ENCODE measurements at regions not wholly inside any gene's neighbourhood (a gene's known extent, or its start where the extent isn't known, plus 50 kb on each side); places are given as distances from the start of the nearest gene placed in this dataset.

DNA sequence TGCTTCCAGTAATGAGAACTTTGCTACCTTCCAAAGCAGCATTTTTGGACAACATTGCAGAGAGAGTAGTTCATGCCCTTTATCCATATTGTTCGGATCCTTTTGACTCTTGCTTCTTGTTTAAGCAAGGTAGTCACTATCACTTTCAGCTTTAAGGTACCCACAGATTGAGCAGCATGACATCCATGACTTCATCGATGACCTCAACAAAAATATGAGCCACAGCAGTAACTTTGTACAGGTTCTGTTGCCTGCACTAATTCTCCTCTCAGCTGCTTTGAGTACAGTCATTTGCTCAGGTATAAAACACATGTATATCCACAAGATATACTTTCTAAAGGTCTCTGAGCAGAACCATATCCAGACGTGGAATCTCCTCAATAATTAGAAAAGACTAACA lies 546.3 kb downstream of the SOX6 start:
- H3K23ac ChIP-seq (ENCODE audit: low read length) = no peak overlapping the region
- no CpG with 5 or more reads among the region's 3 CpGs for WGBS (ENCODE audit: extremely low coverage, insufficient coverage, low lambda C conversion rate)
- H3K79me1 ChIP-seq (ENCODE audit: low read length) = no peaks in the 10 kb centered on the region
- H2AK5ac ChIP-seq (ENCODE audit: low read length) = no peak overlapping the region
- no peak overlapping the region for H3K4ac ChIP-seq (ENCODE audit: low read depth, low read length)
- H3K9ac ChIP-seq (ENCODE audit: low read length) = no peak overlapping the region
- no peak overlapping the region for H3K27ac ChIP-seq (ENCODE audit: low read depth, low read length)
- no peak overlapping the region for H3K4me3 ChIP-seq (ENCODE audit: low read length)
- H2BK15ac ChIP-seq (replicated peaks; ENCODE audit: low read depth) = no peak overlapping the region
- H2BK120ac ChIP-seq (ENCODE audit: low read depth, low read length) = no peak overlapping the region
- no peak overlapping the region for H4K8ac ChIP-seq (ENCODE audit: low read depth, low read length)
- no peaks in the 10 kb centered on the region for H3K36me3 ChIP-seq (ENCODE audit: control insufficient read depth, insufficient read depth, low read length)
- H3K56ac ChIP-seq (ENCODE audit: low read length) = no peak overlapping the region
- no peak overlapping the region for H2BK5ac ChIP-seq (ENCODE audit: low read length)
- DNase-seq = no peak
- no peak overlapping the region for H4K5ac ChIP-seq (ENCODE audit: low read length)
- H3K27me3 ChIP-seq (ENCODE audit: insufficient read depth, low read length, poor library complexity) = no peaks in the 10 kb centered on the region
- no peak overlapping the region for H3K18ac ChIP-seq (ENCODE audit: low read length)
- no peaks in the 10 kb centered on the region for H3K79me2 ChIP-seq (ENCODE audit: control insufficient read depth, insufficient read depth, low read length)
- H3K4me1 ChIP-seq (ENCODE audit: control insufficient read depth, low read depth, low read length) = peaks cover 6% of the 10 kb centered on the region
- H3K4me2 ChIP-seq (ENCODE audit: low read length) = no peak overlapping the region

DNA sequence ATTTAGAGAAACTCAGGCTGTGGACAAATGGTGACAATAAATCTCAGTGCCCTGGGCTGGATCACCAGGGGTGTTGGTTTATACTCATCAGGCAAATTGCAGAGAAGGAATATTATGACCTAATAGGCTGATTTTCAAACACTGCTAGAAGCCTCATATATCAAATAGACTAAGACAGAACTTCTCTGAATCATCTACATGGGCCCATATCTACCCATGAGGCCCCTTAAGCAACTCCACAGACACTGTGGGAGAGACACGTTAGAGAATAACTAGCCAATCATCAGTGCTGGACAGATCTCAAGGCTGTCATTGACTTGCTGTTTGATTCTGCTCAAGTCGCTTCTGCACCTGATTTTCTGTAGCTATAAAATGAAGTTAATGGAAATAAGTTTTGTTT lies 545.8 kb downstream of the SOX6 start:
- H3K4me2 ChIP-seq (ENCODE audit: low read length) = no peak overlapping the region
- H3K4ac ChIP-seq (ENCODE audit: low read depth, low read length) = no peak overlapping the region
- H3K23ac ChIP-seq (ENCODE audit: low read length) = no peak overlapping the region
- H3K9ac ChIP-seq (ENCODE audit: low read length) = no peak overlapping the region
- no peak overlapping the region for H2AK5ac ChIP-seq (ENCODE audit: low read length)
- H4K8ac ChIP-seq (ENCODE audit: low read depth, low read length) = no peak overlapping the region
- H3K18ac ChIP-seq (ENCODE audit: low read length) = no peak overlapping the region
- H3K27ac ChIP-seq (ENCODE audit: low read depth, low read length) = no peak overlapping the region
- no peak overlapping the region for H2BK5ac ChIP-seq (ENCODE audit: low read length)
- H3K4me3 ChIP-seq (ENCODE audit: low read length) = no peak overlapping the region
- H2BK15ac ChIP-seq (replicated peaks; ENCODE audit: low read depth) = no peak overlapping the region
- no peak overlapping the region for H3K56ac ChIP-seq (ENCODE audit: low read length)
- H3K79me2 ChIP-seq (ENCODE audit: control insufficient read depth, insufficient read depth, low read length) = no peaks in the 10 kb centered on the region
- no peaks in the 10 kb centered on the region for H3K79me1 ChIP-seq (ENCODE audit: low read length)
- WGBS (ENCODE audit: extremely low coverage, insufficient coverage, low lambda C conversion rate) = no CpG with 5 or more reads among the region's 2 CpGs
- peaks cover 6% of the 10 kb centered on the region for H3K4me1 ChIP-seq (ENCODE audit: control insufficient read depth, low read depth, low read length)
- H4K5ac ChIP-seq (ENCODE audit: low read length) = no peak overlapping the region
- H3K27me3 ChIP-seq (ENCODE audit: insufficient read depth, low read length, poor library complexity) = no peaks in the 10 kb centered on the region
- no peaks in the 10 kb centered on the region for H3K36me3 ChIP-seq (ENCODE audit: control insufficient read depth, insufficient read depth, low read length)
- no peak overlapping the region for H2BK120ac ChIP-seq (ENCODE audit: low read depth, low read length)
- no peak for DNase-seq

DNA sequence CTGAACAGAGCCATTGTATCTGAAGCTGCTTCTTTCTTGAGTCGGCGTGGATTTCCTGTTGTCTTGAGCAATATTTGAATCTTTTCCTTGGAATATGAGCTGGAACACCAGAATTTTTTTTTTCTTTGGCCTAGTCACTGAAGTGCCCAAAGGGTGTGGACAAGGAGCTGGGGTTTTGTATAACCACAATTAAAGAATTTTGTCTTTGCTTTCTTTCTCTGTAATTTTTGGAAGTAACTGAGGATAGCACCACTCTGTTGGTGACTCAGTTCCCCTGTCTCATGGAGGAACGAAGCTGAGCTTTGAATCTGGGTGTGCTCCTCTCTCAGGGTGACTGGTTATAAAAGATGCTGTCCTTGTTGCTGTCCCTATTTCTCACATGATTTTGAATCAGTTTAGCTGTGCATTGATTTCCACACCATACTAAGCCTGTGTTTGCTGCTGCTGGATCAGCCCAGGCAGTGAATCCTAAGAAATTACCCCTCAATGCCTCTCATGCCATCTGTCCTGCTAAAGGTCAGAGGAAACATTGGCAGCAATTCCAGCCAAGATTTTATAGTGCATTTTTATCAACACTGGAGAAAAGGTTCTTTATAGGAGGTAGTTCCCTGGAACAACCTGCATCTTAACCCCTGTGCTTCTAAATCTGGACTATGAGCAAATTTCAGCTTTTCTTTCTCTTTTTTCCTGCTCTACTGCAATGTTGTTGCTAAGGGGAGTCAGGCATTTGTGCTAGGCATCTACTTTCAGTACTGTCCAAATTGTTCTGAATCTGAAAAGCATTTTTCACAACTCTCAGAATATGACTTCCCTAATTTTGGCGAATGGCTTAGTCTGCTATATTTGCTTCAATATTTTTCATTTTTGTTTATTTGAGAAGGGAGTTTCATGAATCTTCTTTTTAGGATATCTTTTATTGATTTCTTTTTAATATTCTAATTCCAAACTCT lies 540.8 kb downstream of the SOX6 start:
- Histone ChIP-seq H2BK120ac (ENCODE audit: low read depth, low read length) (peak overlapping the region; percentile 28), H3K23ac (ENCODE audit: low read length) (no peak overlapping the region), H3K27me3 (ENCODE audit: insufficient read depth, low read length, poor library complexity) (no peaks in the 10 kb centered on the region), H3K79me1 (ENCODE audit: low read length) (no peaks in the 10 kb centered on the region), H4K8ac (ENCODE audit: low read depth, low read length) (no peak overlapping the region), H2AK5ac (ENCODE audit: low read length) (no peak overlapping the region), H3K36me3 (ENCODE audit: control insufficient read depth, insufficient read depth, low read length) (no peaks in the 10 kb centered on the region), H3K79me2 (ENCODE audit: control insufficient read depth, insufficient read depth, low read length) (no peaks in the 10 kb centered on the region), H3K4ac (ENCODE audit: low read depth, low read length) (no peak overlapping the region), H3K4me2 (ENCODE audit: low read length) (no peak overlapping the region), H2BK5ac (ENCODE audit: low read length) (no peak overlapping the region), H3K27ac (ENCODE audit: low read depth, low read length) (no peak overlapping the region), H3K56ac (ENCODE audit: low read length) (no peak overlapping the region), H2BK15ac (replicated peaks; ENCODE audit: low read depth) (no peak overlapping the region), H4K5ac (ENCODE audit: low read length) (no peak overlapping the region), H3K4me1 (ENCODE audit: control insufficient read depth, low read depth, low read length) (no peaks in the 10 kb centered on the region), H3K18ac (ENCODE audit: low read length) (no peak overlapping the region), H3K4me3 (ENCODE audit: low read length) (no peak overlapping the region), H3K9ac (ENCODE audit: low read length) (no peak overlapping the region)
- DNase-seq = no peak
- no CpG with 5 or more reads among the region's 4 CpGs for WGBS (ENCODE audit: extremely low coverage, insufficient coverage, low lambda C conversion rate)

DNA sequence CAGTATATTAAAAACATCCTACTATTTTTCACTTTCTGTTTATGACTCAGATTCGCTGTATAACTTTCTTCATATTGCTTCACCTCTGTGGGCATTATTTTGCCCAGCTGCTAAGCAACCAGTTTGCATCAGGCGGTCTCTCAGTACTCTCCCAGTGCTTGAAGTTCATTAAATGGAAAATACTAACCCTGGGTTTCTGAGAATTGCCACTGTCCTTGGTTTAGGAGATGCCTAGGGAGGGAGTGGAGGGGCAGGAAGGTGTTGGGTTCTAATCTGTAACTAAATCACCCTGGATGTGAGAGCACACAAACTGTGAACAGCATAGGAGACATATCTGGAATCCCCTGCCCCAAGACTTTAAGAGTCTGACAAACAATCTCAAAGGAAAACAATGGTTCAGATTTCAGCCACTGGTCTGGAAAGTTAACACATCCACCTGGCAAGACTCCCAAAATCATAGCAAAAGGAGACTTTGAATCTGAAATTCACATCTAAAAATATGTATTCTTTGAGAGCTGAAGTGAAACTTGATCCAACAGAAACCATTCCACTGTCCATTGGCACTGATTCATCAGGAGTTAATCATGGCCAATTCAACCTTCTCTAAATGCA lies 540.0 kb downstream of the SOX6 start:
- Histone ChIP-seq H3K27me3 (ENCODE audit: insufficient read depth, low read length, poor library complexity) (no peaks in the 10 kb centered on the region), H2BK15ac (replicated peaks; ENCODE audit: low read depth) (no peak overlapping the region), H3K79me2 (ENCODE audit: control insufficient read depth, insufficient read depth, low read length) (no peaks in the 10 kb centered on the region), H3K4me1 (ENCODE audit: control insufficient read depth, low read depth, low read length) (no peaks in the 10 kb centered on the region), H2BK120ac (ENCODE audit: low read depth, low read length) (no peak overlapping the region), H3K79me1 (ENCODE audit: low read length) (no peaks in the 10 kb centered on the region), H3K27ac (ENCODE audit: low read depth, low read length) (no peak overlapping the region), H3K4me3 (ENCODE audit: low read length) (no peak overlapping the region), H3K18ac (ENCODE audit: low read length) (no peak overlapping the region), H3K36me3 (ENCODE audit: control insufficient read depth, insufficient read depth, low read length) (no peaks in the 10 kb centered on the region), H3K4me2 (ENCODE audit: low read length) (no peak overlapping the region), H2BK5ac (ENCODE audit: low read length) (no peak overlapping the region), H3K23ac (ENCODE audit: low read length) (no peak overlapping the region), H2AK5ac (ENCODE audit: low read length) (no peak overlapping the region), H3K56ac (ENCODE audit: low read length) (no peak overlapping the region), H3K4ac (ENCODE audit: low read depth, low read length) (no peak overlapping the region), H4K5ac (ENCODE audit: low read length) (no peak overlapping the region), H4K8ac (ENCODE audit: low read depth, low read length) (no peak overlapping the region), H3K9ac (ENCODE audit: low read length) (no peak overlapping the region)
- WGBS (ENCODE audit: extremely low coverage, insufficient coverage, low lambda C conversion rate) = no CpG with 5 or more reads among the region's 2 CpGs
- peak; percentile 10 for DNase-seq

DNA sequence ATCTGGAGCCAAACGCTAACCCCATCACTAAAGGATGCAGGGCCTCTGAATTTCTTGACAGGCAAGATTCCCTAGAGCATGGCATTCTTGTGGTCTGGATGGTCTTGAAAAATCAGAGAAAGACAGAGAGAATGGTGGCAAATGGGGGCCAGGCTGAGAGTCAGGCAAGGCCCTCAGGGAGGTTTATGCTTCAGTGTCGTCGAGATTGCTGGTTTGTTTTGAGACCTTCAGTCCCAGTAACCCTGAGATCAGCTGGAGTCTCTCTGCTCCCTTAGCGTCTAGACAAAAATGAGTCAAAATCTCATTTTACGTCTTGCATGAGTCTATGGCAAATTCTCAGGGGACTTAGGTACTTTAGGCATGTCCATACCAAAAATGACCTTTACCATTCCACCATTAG lies 539.3 kb downstream of the SOX6 start:
- H3K9ac ChIP-seq (ENCODE audit: low read length) = no peak overlapping the region
- no peak overlapping the region for H3K4ac ChIP-seq (ENCODE audit: low read depth, low read length)
- no peak overlapping the region for H2AK5ac ChIP-seq (ENCODE audit: low read length)
- no peaks in the 10 kb centered on the region for H3K79me1 ChIP-seq (ENCODE audit: low read length)
- H3K79me2 ChIP-seq (ENCODE audit: control insufficient read depth, insufficient read depth, low read length) = no peaks in the 10 kb centered on the region
- DNase-seq = no peak
- H3K4me2 ChIP-seq (ENCODE audit: low read length) = no peak overlapping the region
- H3K27me3 ChIP-seq (ENCODE audit: insufficient read depth, low read length, poor library complexity) = no peaks in the 10 kb centered on the region
- H3K36me3 ChIP-seq (ENCODE audit: control insufficient read depth, insufficient read depth, low read length) = no peaks in the 10 kb centered on the region
- H3K4me1 ChIP-seq (ENCODE audit: control insufficient read depth, low read depth, low read length) = no peaks in the 10 kb centered on the region
- H3K4me3 ChIP-seq (ENCODE audit: low read length) = no peak overlapping the region
- H3K23ac ChIP-seq (ENCODE audit: low read length) = no peak overlapping the region
- no peak overlapping the region for H3K18ac ChIP-seq (ENCODE audit: low read length)
- no CpG with 5 or more reads among the region's 5 CpGs for WGBS (ENCODE audit: extremely low coverage, insufficient coverage, low lambda C conversion rate)
- no peak overlapping the region for H3K56ac ChIP-seq (ENCODE audit: low read length)
- H3K27ac ChIP-seq (ENCODE audit: low read depth, low read length) = no peak overlapping the region
- H4K5ac ChIP-seq (ENCODE audit: low read length) = no peak overlapping the region
- H2BK120ac ChIP-seq (ENCODE audit: low read depth, low read length) = no peak overlapping the region
- H2BK15ac ChIP-seq (replicated peaks; ENCODE audit: low read depth) = no peak overlapping the region
- no peak overlapping the region for H2BK5ac ChIP-seq (ENCODE audit: low read length)
- no peak overlapping the region for H4K8ac ChIP-seq (ENCODE audit: low read depth, low read length)
